C4-2B (cell line): ENCODE measurements at regions not wholly inside any gene's neighbourhood (a gene's known extent, or its start where the extent isn't known, plus 50 kb on each side); places are given as distances from the start of the nearest gene placed in this dataset.

Source experiments
- H3K27ac ChIP-seq: fragments of 450-650 bp; 2 replicates; pipeline ENCODE4 v1.5.1; 2017
- ZFX ChIP-seq: fragments of 450-650 bp; IDR thresholded peaks from 2 replicates; pipeline ENCODE4 v1.6.1; 2017
- TF ChIP-seq, protein P1 (sequence below): fragments of 450-650 bp; conservative IDR thresholded peaks from 2 replicates; pipeline ENCODE4 v1.5.1; 2017; ENCODE audit warnings: mild to moderate bottlenecking

DNA sequence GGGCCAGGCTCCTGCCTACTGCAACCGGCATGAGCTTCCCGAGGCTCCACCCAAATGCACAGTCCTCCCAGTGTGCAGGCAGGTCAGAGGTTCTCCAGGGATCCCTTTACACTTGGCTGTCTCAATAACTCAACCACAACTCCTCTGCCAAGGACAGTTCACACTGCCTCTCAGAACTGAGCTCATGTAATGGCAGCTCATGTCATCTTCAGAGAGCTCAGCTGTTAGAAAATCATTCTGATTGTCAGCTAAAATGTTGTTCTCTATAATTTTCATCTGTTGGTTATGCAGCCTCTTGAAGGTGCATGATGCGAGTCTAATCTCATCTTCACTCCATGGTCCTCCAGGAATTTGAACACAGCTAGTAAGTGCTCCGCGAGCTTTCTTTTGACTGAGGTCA lies 76.7 kb downstream of the SST start:
- no peak overlapping the region for H3K27ac ChIP-seq
- TF ChIP-seq, protein P1, sequence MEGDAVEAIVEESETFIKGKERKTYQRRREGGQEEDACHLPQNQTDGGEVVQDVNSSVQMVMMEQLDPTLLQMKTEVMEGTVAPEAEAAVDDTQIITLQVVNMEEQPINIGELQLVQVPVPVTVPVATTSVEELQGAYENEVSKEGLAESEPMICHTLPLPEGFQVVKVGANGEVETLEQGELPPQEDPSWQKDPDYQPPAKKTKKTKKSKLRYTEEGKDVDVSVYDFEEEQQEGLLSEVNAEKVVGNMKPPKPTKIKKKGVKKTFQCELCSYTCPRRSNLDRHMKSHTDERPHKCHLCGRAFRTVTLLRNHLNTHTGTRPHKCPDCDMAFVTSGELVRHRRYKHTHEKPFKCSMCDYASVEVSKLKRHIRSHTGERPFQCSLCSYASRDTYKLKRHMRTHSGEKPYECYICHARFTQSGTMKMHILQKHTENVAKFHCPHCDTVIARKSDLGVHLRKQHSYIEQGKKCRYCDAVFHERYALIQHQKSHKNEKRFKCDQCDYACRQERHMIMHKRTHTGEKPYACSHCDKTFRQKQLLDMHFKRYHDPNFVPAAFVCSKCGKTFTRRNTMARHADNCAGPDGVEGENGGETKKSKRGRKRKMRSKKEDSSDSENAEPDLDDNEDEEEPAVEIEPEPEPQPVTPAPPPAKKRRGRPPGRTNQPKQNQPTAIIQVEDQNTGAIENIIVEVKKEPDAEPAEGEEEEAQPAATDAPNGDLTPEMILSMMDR = no peak
- no peak for TF ChIP-seq ZFX

DNA sequence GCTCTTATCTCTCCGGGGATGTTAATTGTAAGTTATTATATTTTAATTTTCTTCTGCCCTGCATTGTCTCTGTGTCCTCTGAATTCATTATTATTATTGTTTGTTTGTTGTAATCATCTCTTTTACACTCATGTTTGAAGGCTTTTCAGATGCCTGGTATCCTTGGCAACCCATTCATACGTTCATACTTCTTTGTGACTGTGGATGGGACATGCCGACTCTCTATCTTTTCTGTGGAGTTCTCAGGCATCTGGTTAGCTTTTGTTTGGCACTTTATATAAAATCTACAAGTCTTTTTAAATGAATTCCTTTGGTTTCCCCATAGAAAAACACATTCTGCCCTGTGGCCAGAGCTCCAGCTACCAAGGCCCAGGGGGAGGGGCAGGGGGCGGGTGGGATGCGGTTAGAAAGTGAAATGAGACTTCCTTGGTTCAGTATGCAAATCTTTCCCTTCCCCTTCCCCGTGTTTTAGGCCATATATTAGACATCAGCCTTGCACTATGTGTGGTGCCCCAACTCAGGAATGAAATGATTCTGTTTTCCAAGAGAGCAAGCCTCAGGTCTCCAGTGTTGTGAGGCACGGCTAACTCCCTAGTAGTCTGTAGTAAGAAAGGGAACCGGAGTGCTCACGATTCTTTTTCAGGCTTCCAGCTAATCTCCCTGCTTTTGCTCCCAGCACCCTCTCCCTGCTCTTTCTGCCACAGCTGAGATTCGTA lies 79.2 kb downstream of the SST start:
- no peak overlapping the region for H3K27ac ChIP-seq
- TF ChIP-seq ZFX = no peak
- TF ChIP-seq, protein P1 = no peak

DNA sequence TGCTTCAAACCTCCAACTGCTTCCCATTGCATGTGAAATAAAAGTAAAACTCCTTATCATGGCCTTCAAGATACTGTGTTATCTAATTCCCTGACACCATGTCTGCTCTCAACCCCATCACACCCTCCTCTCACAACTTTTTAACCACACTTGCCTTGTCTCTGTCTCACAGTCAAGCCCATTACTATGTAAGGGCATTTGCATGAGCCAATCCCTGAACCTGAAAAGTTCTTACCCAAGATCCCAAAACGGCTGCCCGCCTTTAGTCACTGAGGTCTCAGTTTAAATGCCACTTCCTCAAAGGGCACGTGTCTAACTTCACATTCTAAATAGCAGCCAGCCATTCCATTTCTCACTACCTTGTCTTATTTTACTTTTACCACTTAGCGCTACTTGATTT lies 83.1 kb downstream of the SST start:
- H3K27ac ChIP-seq = no peak overlapping the region
- no peak for TF ChIP-seq ZFX
- TF ChIP-seq, protein P1 = no peak

DNA sequence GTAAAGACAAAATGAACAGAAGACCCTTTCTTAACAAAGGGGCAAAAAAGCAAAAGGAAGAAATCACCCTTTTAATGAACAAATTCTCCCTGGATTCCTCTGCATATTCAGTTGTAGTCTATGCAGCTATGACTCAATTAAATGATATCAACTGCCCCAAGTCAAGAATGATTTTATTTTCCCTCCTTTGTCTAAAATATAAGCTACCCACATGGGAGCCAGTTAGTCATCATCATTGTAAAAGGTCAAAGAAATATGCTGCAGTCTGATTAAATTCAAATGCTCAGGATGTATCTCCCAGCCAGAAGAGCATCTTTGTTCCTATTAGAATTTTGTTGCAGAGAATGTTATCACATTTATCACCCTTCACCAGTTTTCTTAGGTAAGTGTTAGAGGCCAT lies 84.0 kb downstream of the SST start:
- TF ChIP-seq, protein P1 = no peak
- TF ChIP-seq ZFX = no peak
- no peak overlapping the region for H3K27ac ChIP-seq

DNA sequence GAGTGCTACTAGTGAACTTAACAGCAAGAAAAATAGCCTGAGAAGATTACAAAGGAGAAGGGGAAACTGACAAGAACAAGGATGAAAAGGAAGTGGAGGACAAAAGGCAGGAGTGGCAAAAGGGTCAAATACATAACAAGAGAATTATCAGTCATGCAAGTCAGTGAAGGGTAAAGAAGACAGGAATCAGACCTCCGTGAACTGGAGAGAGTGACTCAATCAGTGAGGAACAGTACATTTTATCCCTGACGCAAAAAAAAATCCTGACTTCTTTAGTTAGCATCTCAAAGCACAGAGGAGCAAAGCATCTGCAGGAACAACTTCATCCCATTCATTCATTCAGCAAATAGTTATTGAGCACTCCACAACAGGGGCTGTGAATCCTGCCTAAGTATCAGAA lies 97.8 kb downstream of the SST start:
- H3K27ac ChIP-seq = no peak overlapping the region
- no peak for TF ChIP-seq ZFX
- TF ChIP-seq, protein P1 = no peak

DNA sequence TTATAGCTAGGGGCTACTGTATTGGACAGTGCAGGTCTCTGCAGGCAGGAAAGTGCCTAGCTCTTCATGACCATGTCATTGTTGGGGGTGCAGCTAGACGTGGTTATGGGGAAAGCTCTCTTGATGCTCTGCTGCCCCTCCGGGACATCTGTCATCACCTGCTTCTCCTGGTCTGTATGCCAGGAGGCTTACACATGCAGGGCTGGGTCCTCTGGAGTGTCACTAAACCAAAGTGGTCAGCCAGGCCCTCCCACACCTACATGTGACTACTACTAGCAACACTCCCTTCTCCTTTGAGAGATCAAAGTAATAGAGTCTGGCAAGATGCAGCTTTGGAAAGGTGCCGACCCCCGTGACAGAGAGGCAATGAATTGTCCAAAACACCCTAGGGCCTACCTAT lies 98.5 kb downstream of the SST start:
- no peak overlapping the region for H3K27ac ChIP-seq
- TF ChIP-seq, protein P1 = no peak

DNA sequence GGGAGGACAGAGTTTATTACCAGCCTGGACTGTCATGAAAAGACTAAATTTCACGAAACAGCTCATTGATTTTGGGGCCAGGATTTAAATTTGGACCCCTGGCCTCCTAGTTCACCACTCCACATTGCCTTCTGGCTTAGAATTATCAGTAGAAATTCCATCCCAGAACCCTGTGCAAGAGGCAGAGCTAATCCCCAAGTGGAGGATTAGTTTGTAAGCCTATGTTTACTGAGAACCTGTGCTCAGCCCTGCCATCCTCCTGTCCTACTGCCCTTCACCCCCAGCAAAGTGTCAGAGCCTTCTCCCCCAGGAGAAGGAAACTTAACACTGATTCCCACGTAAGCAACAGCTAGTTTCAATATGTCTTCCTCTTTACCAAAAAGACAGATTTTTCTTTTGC lies 99.4 kb downstream of the SST start:
- H3K27ac ChIP-seq = no peak overlapping the region
- no peak for TF ChIP-seq ZFX
- TF ChIP-seq, protein P1 = no peak
